AG04450 (cell line): ENCODE measurements at regions not wholly inside any gene's neighbourhood (a gene's known extent, or its start where the extent isn't known, plus 50 kb on each side); places are given as distances from the start of the nearest gene placed in this dataset.

Experiments used
- CTCF ChIA-PET: fragments of 300-600, 350-600 bp; formaldehyde crosslinking; extraction: SDS; loops from one replicate; lab custom pipeline; 2022; ENCODE audit warnings: antibody characterized with exemption, inconsistent platforms; lab: Charles Lee
- POLR2A ChIA-PET: fragments of 350-600 bp; formaldehyde crosslinking; extraction: SDS; loops from one replicate; lab custom pipeline; 2021; ENCODE audit warnings: antibody characterized with exemption, inconsistent platforms; lab: Yijun Ruan, JAX
- DNase-seq: peaks from one replicate; pipeline ENCODE4 v3.0.0-alpha.2; 2011; ENCODE audit warnings: low read depth, low spot score
- H3K27ac ChIP-seq: one replicate; pipeline ENCODE4 v1.5.1; 2012; ENCODE audit warnings: low read depth, low read length, control low read depth
- H3K27me3 ChIP-seq: one replicate; pipeline ENCODE4 v1.6.0; 2012; ENCODE audit warnings: low read length; ENCODE audit not compliant: control insufficient read depth, insufficient read depth
- H3K4me3 ChIP-seq: 2 replicates; pipeline ENCODE4 v1.5.1; 2011; ENCODE audit warnings: mild to moderate bottlenecking, low read depth, low read length, control low read depth
- H3K9me3 ChIP-seq: 2 replicates; pipeline ENCODE4 v1.5.1; 2012; ENCODE audit warnings: low read length; ENCODE audit not compliant: control insufficient read depth, insufficient read depth
- CTCF ChIP-seq: IDR thresholded peaks from 2 replicates; pipeline ENCODE4 v1.5.1; 2011; ENCODE audit warnings: low read depth, low read length, control low read depth, inconsistent platforms

GRCh38 chr2:83951378-83951947 is 507.6 kb downstream of the SUCLG1 start:
- DNase-seq = no peak
- ChIA-PET CTCF (no interaction called here), POLR2A (no interaction called here)
- no peak for TF ChIP-seq CTCF
- Histone ChIP-seq H3K27me3 (no peaks in the 10 kb centered on the region), H3K9me3 (no peaks in the 10 kb centered on the region), H3K27ac (no peak overlapping the region), H3K4me3 (no peak overlapping the region)

GRCh38 chr2:83949361-83949760 is 509.7 kb downstream of the SUCLG1 start:
- no peak for TF ChIP-seq CTCF
- Histone ChIP-seq H3K27me3 (no peaks in the 10 kb centered on the region), H3K4me3 (no peak overlapping the region), H3K27ac (no peak overlapping the region), H3K9me3 (no peaks in the 10 kb centered on the region)
- no peak for DNase-seq
- CTCF ChIA-PET = no interaction called here
- POLR2A ChIA-PET = no interaction called here

- Histone ChIP-seq H3K27me3 (no peaks in the 10 kb centered on the region), H3K4me3 (no peak overlapping the region), H3K9me3 (no peaks in the 10 kb centered on the region), H3K27ac (no peak overlapping the region)
- POLR2A ChIA-PET = no interaction called here
- CTCF ChIA-PET = no interaction called here
- no peak for DNase-seq
- no peak for TF ChIP-seq CTCF
Measured at GRCh38 chr2:83944191-83944590, 514.9 kb downstream of the SUCLG1 start.

GRCh38 chr2:83943265-83943664 is 515.8 kb downstream of the SUCLG1 start:
- no peaks in the 10 kb centered on the region for H3K9me3 ChIP-seq
- H3K27me3 ChIP-seq = no peaks in the 10 kb centered on the region
- no peak for DNase-seq
- H3K27ac ChIP-seq = no peak overlapping the region
- ChIA-PET CTCF (no interaction called here), POLR2A (no interaction called here)
- H3K4me3 ChIP-seq = no peak overlapping the region
- TF ChIP-seq CTCF = no peak

- H3K27me3 ChIP-seq = no peaks in the 10 kb centered on the region
- no peak overlapping the region for H3K4me3 ChIP-seq
- ChIA-PET CTCF (no interaction called here), POLR2A (no interaction called here)
- H3K27ac ChIP-seq = no peak overlapping the region
- no peaks in the 10 kb centered on the region for H3K9me3 ChIP-seq
- TF ChIP-seq CTCF = no peak
- DNase-seq = no peak
Measured at GRCh38 chr2:83941886-83942285, 517.2 kb downstream of the SUCLG1 start.
